GM08714 (cell line): ENCODE measurements at regions not wholly inside any gene's neighbourhood (a gene's known extent, or its start where the extent isn't known, plus 50 kb on each side); places are given as distances from the start of the nearest gene placed in this dataset.

Experiments
- H3K4me3 ChIP-seq: fragments of 200-500 bp; sonication (Bioruptor generic); 2 replicates; pipeline ENCODE4 v1.5.1; 2014; ENCODE audit warnings: mild to moderate bottlenecking, low read length, inconsistent platforms
- ZNF274 ChIP-seq: IDR thresholded peaks from 2 replicates; pipeline ENCODE4 v1.6.1; 2012; ENCODE audit warnings: mild to moderate bottlenecking, low read depth, low read length

DNA sequence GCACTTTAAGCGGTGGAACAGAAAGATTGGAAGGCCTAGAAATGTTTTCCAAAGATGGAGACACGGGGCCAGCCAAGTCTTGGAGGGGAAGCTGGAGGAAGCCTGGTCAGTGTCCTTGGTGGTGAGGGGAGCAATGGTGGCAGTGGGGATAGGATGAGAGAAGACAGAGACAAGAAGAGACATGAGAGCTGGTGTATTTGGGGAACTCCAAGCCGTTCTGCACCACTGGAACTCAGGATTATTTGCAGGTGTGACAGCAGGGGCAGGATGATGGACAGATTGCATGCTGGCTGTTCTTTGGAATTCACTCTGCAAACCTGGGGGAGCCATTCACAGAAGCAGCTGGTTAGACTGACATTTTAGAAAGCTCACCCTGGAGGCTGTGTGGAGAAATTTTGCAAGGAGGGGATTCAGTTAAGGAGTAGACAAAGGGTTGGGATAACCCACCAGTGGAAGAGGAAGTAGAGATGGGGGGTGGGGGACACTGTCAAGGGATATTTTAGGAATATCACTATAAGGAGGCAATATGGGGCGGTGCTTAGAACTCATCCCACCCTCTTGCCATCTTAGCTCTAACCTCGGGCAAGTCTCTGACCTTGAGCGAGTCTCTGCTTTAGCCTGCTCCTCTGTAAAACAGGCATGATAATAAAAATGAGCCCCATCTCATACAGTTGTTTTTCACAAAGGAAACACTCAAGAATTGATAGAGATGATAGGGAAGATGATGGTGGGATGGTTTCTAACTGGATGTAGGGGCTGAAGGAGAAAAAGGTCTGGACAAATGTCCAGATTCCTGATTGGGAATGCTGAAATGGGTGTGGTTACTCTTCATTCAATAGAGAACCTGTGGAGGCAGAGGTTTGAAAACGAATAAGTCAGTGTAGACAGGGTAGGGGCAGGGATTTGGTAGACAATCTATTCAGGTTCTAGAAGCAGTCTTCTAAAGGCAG, 175.8 kb downstream of the MYCN start:
- H3K4me3 ChIP-seq: no peak overlapping the region
- no peak for TF ChIP-seq ZNF274

DNA sequence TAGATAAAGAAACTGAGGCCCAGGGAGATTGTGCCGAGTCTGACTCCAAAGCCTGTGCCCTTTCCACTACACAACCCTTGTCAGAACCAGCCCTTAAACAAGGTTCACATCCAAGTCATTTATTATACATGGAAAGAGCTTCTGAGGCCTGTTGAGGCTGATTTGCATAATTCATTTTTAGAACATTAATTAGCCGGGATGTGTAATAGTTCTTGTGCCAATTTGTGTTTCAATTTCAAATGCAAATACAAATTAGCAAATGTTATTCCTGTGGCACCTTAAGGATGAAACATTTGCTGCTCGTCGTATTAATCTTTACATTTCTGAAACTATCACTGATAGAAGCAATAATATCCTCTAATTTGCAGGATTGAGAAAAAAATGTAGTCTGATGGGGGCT, 174.9 kb downstream of the MYCN start:
- TF ChIP-seq ZNF274: no peak
- H3K4me3 ChIP-seq: no peak overlapping the region

DNA sequence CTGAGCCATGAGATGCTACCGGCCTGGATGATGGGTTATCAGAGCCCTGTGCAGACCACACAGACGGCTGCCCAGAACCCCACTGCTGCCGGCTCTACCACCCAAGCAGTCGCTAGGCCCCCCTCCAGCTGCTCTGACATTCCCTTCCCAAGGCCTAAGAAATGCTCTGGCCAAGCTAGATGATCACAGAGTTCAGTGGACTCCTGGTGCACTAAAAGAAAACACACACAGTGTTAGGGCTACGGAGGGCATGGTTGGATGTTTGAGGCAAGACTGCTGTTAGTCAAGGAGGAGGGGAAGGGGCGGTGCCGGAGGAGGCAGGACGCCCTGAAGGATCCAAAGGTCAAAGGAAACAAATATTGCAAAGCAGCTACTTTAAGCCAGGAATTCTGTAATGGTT, 174.5 kb downstream of the MYCN start:
- TF ChIP-seq ZNF274: no peak
- H3K4me3 ChIP-seq: no peak overlapping the region

DNA sequence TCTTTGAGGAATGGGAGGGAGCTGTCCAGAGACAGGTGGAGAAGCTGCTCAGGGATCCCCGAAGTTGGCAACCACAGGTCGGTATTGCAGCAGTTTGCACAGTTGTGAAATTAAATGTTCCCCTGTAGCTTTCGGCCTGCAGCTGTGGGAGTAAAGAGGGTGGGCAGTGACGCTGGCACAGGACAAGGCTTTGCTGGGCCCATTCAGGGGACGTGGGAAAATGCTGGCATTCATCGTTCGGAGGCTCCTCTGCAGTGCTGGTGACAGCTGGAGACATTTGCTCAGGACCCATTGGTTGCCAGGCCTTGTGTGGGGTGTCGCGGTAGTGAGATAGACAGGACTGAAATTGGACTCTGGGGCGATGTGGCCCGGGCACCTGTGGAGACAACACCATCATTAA, 173.7 kb downstream of the MYCN start:
- no peak overlapping the region for H3K4me3 ChIP-seq
- TF ChIP-seq ZNF274: no peak

DNA sequence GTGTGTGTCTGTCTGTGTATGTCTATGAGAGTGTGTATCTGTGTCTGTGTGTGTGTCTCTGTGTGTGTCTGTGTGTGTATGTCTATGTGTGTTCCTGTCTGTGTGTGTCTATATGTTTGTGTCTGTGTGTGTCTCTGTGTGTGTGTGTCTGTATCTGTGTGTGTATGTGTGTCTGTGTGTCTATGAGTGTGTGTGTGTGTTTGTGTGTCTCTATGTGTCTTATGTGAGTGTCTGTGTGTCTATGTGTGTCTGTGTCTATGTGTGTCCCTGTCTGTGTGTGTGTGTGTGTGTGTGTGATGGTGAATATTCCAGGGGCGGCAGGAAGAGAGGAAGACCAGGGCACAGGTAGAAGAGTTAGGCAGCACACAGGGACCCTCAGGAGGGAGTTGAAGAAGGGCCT, 173.2 kb downstream of the MYCN start:
- no peak for TF ChIP-seq ZNF274
- no peak overlapping the region for H3K4me3 ChIP-seq

DNA sequence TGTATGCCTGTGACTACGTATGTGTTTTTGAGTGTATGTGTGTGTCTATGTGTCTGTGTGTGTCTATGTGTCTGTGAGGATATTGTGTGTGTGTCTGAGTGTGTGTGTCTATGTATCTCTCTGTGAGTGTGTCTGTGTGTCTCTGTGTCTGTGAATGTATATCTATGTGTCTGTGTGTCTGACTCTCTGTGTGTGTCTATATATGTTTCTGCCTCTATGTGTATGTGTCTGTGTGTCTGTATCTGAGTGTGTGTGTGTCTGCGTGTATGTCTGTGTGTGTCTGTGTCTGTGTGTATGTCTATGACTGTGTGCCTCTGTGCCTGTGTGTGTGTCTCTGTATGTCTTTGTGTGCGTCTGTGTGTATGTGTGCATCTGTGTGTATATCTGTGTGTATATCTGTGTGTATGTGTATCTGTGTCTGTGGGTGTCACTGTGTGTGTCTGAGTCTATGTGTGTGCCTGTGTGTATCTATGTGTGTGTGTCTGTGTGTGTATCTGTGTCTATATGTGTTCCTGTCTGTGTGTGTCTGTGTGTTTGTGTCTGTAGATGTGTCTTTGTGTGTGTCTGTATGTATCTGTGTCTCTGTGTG, 172.7 kb downstream of the MYCN start:
- H3K4me3 ChIP-seq: no peak overlapping the region
- TF ChIP-seq ZNF274: no peak

DNA sequence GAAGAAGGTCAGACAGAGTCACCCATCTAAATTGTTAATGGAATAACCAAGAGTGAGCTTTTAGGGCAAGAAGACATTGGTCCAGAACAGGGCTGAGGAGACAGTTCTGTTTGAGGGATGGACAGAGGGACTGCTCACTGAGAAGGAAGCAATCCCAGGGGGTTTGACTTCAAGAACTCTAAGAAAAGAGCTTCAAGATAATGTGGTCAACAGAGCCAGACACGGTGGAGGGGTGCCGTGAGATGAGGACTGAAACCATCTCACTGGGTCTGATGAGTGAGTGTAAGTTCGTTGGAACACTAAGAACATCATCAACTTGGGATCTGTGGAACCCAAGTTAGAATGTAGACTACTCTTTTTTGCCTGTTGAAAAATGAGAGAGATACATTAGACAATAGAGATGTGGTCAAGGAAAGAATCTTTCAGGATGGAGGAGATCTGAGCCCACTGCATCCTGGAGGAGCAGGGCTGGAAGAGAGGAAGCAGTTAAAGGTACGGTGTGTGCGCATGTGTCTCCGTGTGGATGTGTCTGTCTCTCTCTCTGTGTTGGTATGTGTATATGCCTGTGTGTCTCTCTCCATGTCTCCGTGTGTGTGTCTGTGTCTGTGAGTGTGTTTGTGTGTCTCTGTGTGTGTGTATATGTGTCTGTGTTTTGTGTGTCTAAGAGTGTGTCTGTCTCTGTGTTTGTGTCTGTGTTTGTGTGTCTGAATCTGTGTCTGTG, 172.1 kb downstream of the MYCN start:
- no peak for TF ChIP-seq ZNF274
- no peak overlapping the region for H3K4me3 ChIP-seq

DNA sequence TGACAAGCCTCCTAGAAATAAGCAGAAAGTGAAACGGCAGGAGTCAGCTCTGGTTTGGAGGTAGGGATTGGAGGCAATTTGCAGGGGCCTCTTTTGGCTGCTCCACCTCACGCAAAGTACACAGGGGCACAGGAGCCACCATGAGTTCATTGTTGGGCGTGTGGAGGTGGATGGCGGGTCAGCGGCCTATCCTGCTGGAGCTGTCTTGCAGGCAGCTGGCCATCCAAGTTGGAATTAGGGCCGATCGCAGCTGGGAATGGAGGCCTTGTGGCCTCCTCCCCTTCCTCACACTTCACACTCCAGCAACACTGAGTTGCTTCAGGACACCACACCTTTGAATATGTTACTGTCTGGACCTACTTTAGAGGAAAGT, 171.5 kb downstream of the MYCN start:
- TF ChIP-seq ZNF274: no peak
- H3K4me3 ChIP-seq: no peak overlapping the region

DNA sequence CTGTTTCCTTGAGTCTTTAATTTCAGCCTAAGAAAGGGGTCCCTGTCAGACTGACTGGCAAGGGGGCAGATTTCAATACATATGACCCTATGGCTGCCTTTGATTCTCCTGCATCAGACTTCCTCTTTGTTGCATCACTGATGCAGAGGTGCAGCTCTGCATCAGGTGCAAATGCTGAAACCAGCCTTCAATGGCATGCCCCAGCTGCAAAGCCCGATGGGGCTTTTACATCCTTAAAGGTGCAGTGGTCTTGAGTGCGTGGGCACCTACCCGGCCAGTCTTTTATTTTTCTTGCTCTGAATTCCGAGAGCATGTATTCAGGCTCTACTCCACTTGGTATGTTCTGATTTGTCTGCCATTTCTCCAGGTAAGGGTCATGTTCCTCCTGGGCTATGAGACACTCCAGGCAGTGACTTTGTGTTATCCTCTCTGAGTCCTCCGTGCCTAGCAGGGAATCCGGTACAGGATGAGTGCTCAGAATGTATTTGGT, 169.5 kb downstream of the MYCN start:
- TF ChIP-seq ZNF274: no peak
- H3K4me3 ChIP-seq: no peak overlapping the region

DNA sequence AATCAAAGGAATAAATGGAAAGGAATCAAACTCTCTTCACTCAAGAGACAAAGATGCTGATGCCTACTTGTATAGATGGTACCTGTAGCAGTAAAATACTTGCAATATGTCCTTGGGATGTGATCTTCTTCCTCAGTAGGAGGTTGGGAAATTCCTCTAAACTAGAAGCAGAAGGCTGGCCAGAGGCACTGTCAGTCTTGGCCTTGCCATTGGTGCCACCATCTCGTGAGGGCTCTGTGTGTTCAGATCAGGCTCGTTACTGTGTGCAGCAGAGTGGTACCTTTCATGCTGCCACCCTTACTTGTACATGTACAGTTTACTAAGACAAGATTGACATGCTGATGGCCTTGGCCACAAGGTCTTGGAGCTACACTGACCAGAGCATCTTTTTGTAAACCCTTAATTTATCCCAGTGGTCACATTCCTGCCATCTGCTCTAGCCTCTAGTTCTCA, 169.0 kb downstream of the MYCN start:
- no peak overlapping the region for H3K4me3 ChIP-seq
- TF ChIP-seq ZNF274: no peak

DNA sequence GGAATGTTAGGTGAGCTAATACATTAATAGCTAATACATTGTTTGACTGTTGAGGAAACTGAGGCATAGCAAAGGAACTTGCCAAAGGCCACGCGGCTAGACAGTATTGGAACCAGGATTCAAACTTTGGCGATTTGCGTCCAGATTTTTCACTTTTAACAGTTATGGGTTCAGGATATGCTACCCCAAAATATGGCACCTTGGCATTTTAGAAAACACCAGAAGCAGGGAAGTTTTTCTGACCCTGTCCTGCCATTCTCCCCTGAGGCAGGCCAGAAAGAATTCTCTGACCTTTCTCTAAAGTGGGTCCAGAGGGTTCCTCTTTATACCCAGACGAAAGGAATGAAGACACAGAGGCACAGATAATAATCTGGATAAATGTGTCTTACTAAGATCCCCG, 166.9 kb downstream of the MYCN start:
- no peak overlapping the region for H3K4me3 ChIP-seq
- TF ChIP-seq ZNF274: no peak

DNA sequence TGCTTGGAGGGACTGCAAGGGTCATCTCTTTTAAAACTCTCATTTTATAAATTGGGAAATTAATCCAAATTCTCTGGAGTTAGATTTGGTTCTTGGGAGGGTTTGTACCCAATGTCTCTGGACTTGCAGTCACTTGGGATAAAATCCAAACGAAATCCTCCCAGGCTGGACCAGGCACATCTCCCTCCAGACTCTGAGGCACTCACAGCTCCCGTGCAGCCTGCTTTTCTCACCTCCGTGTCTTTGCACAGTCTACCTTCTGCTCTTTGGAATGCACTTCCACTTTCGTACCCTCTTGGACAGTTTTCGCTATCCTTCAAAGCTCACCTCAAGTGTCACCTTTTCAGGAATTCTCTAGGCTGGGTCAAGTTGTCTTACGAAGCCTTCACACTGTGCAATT, 166.3 kb downstream of the MYCN start:
- no peak for TF ChIP-seq ZNF274
- no peak overlapping the region for H3K4me3 ChIP-seq

DNA sequence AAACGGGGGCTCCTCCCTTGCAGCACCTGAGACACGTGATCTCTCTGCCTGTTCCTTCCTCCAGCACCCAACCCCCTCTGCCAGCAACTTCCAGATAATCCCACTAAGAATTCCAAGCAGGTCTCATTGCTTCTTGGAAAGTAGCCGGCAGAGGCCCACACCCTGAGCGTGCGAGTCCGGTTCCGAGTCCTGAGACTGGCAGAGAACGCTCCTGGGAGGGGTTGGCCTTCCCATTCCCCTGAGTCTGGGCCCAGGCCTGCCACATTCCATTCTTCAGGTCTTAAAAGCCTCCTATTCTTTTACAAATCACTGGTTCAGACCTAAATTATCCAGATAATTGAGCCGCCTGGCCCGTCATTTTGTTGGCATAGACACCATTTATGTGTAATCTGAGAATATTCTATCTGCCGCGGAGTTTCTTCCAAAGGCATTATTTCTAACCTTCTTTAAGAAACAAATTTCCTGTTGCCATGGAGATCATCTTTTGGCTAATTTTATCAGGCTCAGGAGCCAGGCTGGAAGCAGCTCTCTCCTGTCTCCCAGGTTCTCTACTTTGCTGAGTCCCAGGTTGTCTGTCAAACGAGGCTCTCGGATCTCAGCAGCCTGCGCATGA, 165.4 kb downstream of the MYCN start:
- H3K4me3 ChIP-seq: no peak overlapping the region
- no peak for TF ChIP-seq ZNF274

DNA sequence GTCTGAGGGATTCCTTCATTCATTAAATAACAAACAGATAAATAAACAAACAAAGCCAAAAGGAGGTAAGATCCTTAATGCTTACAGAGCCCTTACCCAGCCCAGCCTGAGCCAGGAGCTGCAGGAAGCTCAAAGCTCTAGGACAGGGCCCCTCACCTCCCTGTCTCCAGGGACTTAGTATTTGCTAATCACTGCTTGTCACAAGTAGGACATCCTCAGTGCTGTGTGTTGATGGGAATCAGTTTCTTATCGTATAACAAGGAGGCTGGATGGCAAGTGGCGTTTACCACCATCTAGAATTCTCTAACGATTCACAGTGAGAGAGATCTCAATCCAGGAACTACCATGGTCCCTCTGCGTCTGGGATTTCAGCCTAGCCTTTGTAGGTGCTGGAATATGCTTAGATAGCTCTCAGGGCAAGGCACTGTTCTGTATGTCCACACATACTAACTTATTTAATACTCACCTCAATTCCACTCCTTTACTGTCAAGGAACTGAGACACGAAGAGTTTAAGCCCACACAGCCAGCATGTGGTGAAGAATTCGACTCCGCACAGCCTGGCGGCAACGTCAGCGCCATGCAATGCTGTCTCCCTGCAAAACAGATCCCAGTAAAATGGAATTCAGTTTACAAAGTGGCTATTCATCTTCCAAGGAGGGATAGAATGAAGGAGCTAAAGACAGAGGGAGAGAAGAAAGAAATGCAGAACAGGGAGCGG, 164.8 kb downstream of the MYCN start:
- H3K4me3 ChIP-seq: no peak overlapping the region
- no peak for TF ChIP-seq ZNF274
